A549 (cell line): ENCODE measurements at regions not wholly inside any gene's neighbourhood (a gene's known extent, or its start where the extent isn't known, plus 50 kb on each side); places are given as distances from the start of the nearest gene placed in this dataset.

ENCODE experiments used
- ATAC-seq, 2 experiments: fragments of 200-7000 bp in 1 of 2; fragments of >200 bp in 1 of 2; cut with Nextera tagmentation in 1 of 2; cut with Tn5 transposase in 1 of 2; 3 replicates each; pipeline versions ENCODE4 v1.8.0 to v1.9.1; 2018 to 2020; ENCODE audit warnings: mild to moderate bottlenecking in 1 of 2, moderate library complexity in 1 of 2
- CTCF ChIA-PET: fragments of 300-600 bp; sonication (Branson Sonifier 250); formaldehyde crosslinking; extraction: SDS; loops from one replicate; lab custom pipeline; 2021; ENCODE audit warnings: antibody characterized with exemption, inconsistent platforms; lab: Yijun Ruan, JAX
- POLR2A ChIA-PET: fragments of 350-600 bp; formaldehyde crosslinking; extraction: SDS; loops from one replicate; lab custom pipeline; 2021; ENCODE audit warnings: antibody characterized with exemption, inconsistent platforms; lab: Yijun Ruan, JAX
- DNase-seq, 2 experiments: peaks; one replicate each; pipeline versions ENCODE4 v3.0.0 to v3.0.0-alpha.2; 2011 to 2016; ENCODE audit warnings: low read depth in 1 of 2, low spot score in 1 of 2
- FAIRE-seq: peaks from 2 replicates; lab custom pipeline; 2011; peaks lifted over from hg19 to GRCh38; lab: Jason Lieb, UNC
- H3K27ac ChIP-seq, 2 experiments: fragments of >200 bp; sonication (Bioruptor Twin); formaldehyde crosslinking; 3 replicates each; pipeline ENCODE4 v1.5.1; 2016 to 2017
- H3K4me1 ChIP-seq: fragments of >200 bp; sonication (Bioruptor Twin); formaldehyde crosslinking; 3 replicates; pipeline ENCODE4 v1.6.1; 2016
- H3K4me2 ChIP-seq: fragments of >200 bp; sonication (Bioruptor Twin); formaldehyde crosslinking; 3 replicates; pipeline ENCODE4 v1.6.1; 2016
- H3K4me3 ChIP-seq: fragments of >200 bp; sonication (Bioruptor Twin); formaldehyde crosslinking; 3 replicates; pipeline ENCODE4 v1.5.1; 2016
- H3K9me3 ChIP-seq: fragments of >200 bp; sonication (Bioruptor Twin); formaldehyde crosslinking; 3 replicates; pipeline ENCODE4 v1.6.1; 2016
- CBX2 ChIP-seq: fragments of 200-600 bp; sonication (generic); IDR thresholded peaks from 2 replicates; pipeline ENCODE4 v1.6.1; 2016; ENCODE audit warnings: low read depth, mild to moderate bottlenecking, borderline replicate concordance
- EP300 ChIP-seq, 2 experiments: fragments of >200 bp; sonication (Bioruptor Twin); formaldehyde crosslinking; IDR thresholded peaks; 2 replicates in 1 of 2; 3 replicates in 1 of 2; pipeline ENCODE4 v1.6.1; 2016 to 2017
- FOSB ChIP-seq: fragments of 250-450 bp; sonication (Bioruptor Pico); IDR thresholded peaks from 2 replicates; pipeline ENCODE4 v1.5.0; 2020; ENCODE audit warnings: mild to moderate bottlenecking, moderate library complexity
- HDAC2 ChIP-seq: fragments of 200-600 bp; sonication (generic); IDR thresholded peaks from 2 replicates; pipeline ENCODE4 v1.6.1; 2016
- HOXA7 ChIP-seq: fragments of 250-450 bp; sonication (Bioruptor Pico); IDR thresholded peaks from 2 replicates; pipeline ENCODE4 v1.5.0; 2020; ENCODE audit warnings: mild to moderate bottlenecking, moderate library complexity
- JUN ChIP-seq, 2 experiments: fragments of >200 bp; sonication (Bioruptor Twin); formaldehyde crosslinking; IDR thresholded peaks; 2 replicates in 1 of 2; 3 replicates in 1 of 2; pipeline ENCODE4 v1.6.1; 2016 to 2017
- NFE2L2 ChIP-seq: fragments of 150-350 bp; conservative IDR thresholded peaks from 2 replicates; pipeline ENCODE4 v1.6.1; 2014; ENCODE audit warnings: low read length
- NR3C1 ChIP-seq: fragments of >200 bp; sonication (Bioruptor Twin); formaldehyde crosslinking; IDR thresholded peaks from 3 replicates; pipeline ENCODE4 v1.6.1; 2017
- RAD21 ChIP-seq, 2 experiments: fragments of >200 bp in 1 of 2; sonication (Bioruptor Twin) in 1 of 2; formaldehyde crosslinking in 1 of 2; IDR thresholded peaks in 1 of 2; conservative IDR thresholded peaks in 1 of 2; 2 replicates in 1 of 2; 3 replicates in 1 of 2; pipeline ENCODE4 v1.6.1; 2012 to 2018; ENCODE audit warnings: inconsistent platforms in 1 of 2
- RARB ChIP-seq: fragments of 250-450 bp; sonication (Bioruptor Pico); IDR thresholded peaks from 2 replicates; pipeline ENCODE4 v1.8.0; 2021; ENCODE audit warnings: mild to moderate bottlenecking, moderate library complexity
- RCOR1 ChIP-seq: fragments of 150-350 bp; IDR thresholded peaks from 2 replicates; pipeline ENCODE4 v1.6.1; 2014; ENCODE audit warnings: antibody characterized with exemption, low read length, low read depth
- SMC3 ChIP-seq: fragments of >200 bp; sonication (Bioruptor Twin); formaldehyde crosslinking; IDR thresholded peaks from 3 replicates; pipeline ENCODE4 v1.6.1; 2018; ENCODE audit warnings: inconsistent platforms
- SREBF2 ChIP-seq: fragments of 450-650 bp; IDR thresholded peaks from 2 replicates; pipeline ENCODE4 v1.6.1; 2014; ENCODE audit warnings: mild to moderate bottlenecking, moderate library complexity
- WGBS: methylation state at CpG from one replicate; pipeline ENCODE4 v1.1.6; 2017; ENCODE audit errors: missing lambda C conversion rate; 5-methylcytosine and 5-hydroxymethylcytosine counted together
- TF ChIP-seq, protein P1 (sequence below): IDR thresholded peaks from 2 replicates; pipeline ENCODE4 v1.6.1; 2012
- TF ChIP-seq, protein P2 (sequence below): fragments of >200 bp; sonication (Bioruptor Twin); formaldehyde crosslinking; IDR thresholded peaks from 2 replicates; pipeline ENCODE4 v1.6.1; 2016
- TF ChIP-seq, protein P3 (sequence below): fragments of 200-600 bp; sonication (generic); IDR thresholded peaks from 2 replicates; pipeline ENCODE4 v1.6.1; 2016; ENCODE audit warnings: antibody characterized with exemption, mild to moderate bottlenecking, moderate library complexity

- no peak overlapping the region for H3K4me2 ChIP-seq
- H3K27ac ChIP-seq: no peak overlapping the region
- FAIRE-seq: no peak
- H3K4me1 ChIP-seq: peaks cover 3% of the 10 kb centered on the region; the same call in 2 of the 3 replicates
- WGBS: 78% methylated on average over 10 of the region's 10 CpGs
- ATAC-seq: no peak
- TF ChIP-seq NFE2L2: no peak
- ChIA-PET CTCF (no interaction called here), POLR2A (interaction anchor here (0.6 kb wide), 1 partner anchor 127 kb away, joined by 3 read pairs; no protein-coding TSS in a partner anchor)
- DNase-seq: no peak
- H3K4me3 ChIP-seq: no peak overlapping the region
- H3K9me3 ChIP-seq: no peaks in the 10 kb centered on the region
Measured at GRCh38 chr6:4682431-4683097, 93.6 kb upstream of the CDYL start.

GRCh38 chr6:4678506-4679300 is 97.5 kb upstream of the CDYL start:
- H3K9me3 ChIP-seq: no peaks in the 10 kb centered on the region
- no peak for TF ChIP-seq FOSB
- TF ChIP-seq RAD21 (conservative IDR thresholded peaks at IDR 0.05 in 1 of 2, IDR thresholded peaks at IDR 0.05 in 1 of 2): no peak
- TF ChIP-seq, protein P1, sequence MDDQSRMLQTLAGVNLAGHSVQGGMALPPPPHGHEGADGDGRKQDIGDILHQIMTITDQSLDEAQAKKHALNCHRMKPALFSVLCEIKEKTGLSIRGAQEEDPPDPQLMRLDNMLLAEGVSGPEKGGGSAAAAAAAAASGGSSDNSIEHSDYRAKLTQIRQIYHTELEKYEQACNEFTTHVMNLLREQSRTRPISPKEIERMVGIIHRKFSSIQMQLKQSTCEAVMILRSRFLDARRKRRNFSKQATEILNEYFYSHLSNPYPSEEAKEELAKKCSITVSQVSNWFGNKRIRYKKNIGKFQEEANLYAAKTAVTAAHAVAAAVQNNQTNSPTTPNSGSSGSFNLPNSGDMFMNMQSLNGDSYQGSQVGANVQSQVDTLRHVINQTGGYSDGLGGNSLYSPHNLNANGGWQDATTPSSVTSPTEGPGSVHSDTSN: no peak
- TF ChIP-seq, protein P2, sequence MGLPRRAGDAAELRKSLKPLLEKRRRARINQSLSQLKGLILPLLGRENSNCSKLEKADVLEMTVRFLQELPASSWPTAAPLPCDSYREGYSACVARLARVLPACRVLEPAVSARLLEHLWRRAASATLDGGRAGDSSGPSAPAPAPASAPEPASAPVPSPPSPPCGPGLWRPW: no peak
- TF ChIP-seq SREBF2: no peak
- no peak for TF ChIP-seq CBX2
- TF ChIP-seq, protein P3, sequence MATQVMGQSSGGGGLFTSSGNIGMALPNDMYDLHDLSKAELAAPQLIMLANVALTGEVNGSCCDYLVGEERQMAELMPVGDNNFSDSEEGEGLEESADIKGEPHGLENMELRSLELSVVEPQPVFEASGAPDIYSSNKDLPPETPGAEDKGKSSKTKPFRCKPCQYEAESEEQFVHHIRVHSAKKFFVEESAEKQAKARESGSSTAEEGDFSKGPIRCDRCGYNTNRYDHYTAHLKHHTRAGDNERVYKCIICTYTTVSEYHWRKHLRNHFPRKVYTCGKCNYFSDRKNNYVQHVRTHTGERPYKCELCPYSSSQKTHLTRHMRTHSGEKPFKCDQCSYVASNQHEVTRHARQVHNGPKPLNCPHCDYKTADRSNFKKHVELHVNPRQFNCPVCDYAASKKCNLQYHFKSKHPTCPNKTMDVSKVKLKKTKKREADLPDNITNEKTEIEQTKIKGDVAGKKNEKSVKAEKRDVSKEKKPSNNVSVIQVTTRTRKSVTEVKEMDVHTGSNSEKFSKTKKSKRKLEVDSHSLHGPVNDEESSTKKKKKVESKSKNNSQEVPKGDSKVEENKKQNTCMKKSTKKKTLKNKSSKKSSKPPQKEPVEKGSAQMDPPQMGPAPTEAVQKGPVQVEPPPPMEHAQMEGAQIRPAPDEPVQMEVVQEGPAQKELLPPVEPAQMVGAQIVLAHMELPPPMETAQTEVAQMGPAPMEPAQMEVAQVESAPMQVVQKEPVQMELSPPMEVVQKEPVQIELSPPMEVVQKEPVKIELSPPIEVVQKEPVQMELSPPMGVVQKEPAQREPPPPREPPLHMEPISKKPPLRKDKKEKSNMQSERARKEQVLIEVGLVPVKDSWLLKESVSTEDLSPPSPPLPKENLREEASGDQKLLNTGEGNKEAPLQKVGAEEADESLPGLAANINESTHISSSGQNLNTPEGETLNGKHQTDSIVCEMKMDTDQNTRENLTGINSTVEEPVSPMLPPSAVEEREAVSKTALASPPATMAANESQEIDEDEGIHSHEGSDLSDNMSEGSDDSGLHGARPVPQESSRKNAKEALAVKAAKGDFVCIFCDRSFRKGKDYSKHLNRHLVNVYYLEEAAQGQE: no peak
- TF ChIP-seq HDAC2: no peak
- TF ChIP-seq JUN (IDR thresholded peaks at IDR 0.05): no peak
- no peak for TF ChIP-seq HOXA7
- TF ChIP-seq, all 56 proteins: peak for 0
- H3K4me1 ChIP-seq: no peaks in the 10 kb centered on the region
- no peak for ATAC-seq
- H3K27ac ChIP-seq: no peak overlapping the region
- no peak for FAIRE-seq
- ChIA-PET POLR2A (no interaction called here), CTCF (no interaction called here)
- H3K4me3 ChIP-seq: no peak overlapping the region
- WGBS: 58% methylated on average over 5 of the region's 7 CpGs
- no peak overlapping the region for H3K4me2 ChIP-seq
- DNase-seq: no peak

GRCh38 chr6:4677751-4678065 is 98.5 kb upstream of the CDYL start:
- Histone ChIP-seq H3K4me2 (no peak overlapping the region), H3K4me3 (no peak overlapping the region), H3K4me1 (no peaks in the 10 kb centered on the region), H3K27ac (no peak overlapping the region), H3K9me3 (no peaks in the 10 kb centered on the region)
- ATAC-seq (no peak), DNase-seq (no peak), FAIRE-seq (no peak)
- POLR2A ChIA-PET: no interaction called here
- CTCF ChIA-PET: no interaction called here
- TF ChIP-seq RCOR1 (no peak), RARB (CRISPR knock-in tag) (no peak), JUN (IDR thresholded peaks at IDR 0.05) (no peak), SMC3 (no peak), NR3C1 (no peak), EP300 (IDR thresholded peaks at IDR 0.05) (no peak)
- WGBS: 74% methylated on average over 4 of the region's 4 CpGs
